GM12864 (cell line): ENCODE measurements at regions not wholly inside any gene's neighbourhood (a gene's known extent, or its start where the extent isn't known, plus 50 kb on each side); places are given as distances from the start of the nearest gene placed in this dataset.

Experiments
- DNase-seq: peaks from one replicate; pipeline ENCODE4 v3.0.0-alpha.2; 2011; ENCODE audit warnings: low read depth
- H3K4me3 ChIP-seq: 2 replicates; pipeline ENCODE4 v1.5.1; 2011; ENCODE audit warnings: mild to moderate bottlenecking, low read depth, low read length, control low read depth
- CTCF ChIP-seq: IDR thresholded peaks from 2 replicates; pipeline ENCODE4 v1.5.1; 2011; ENCODE audit warnings: low read depth, mild to moderate bottlenecking, moderate library complexity, low read length, control low read depth, inconsistent platforms; ENCODE audit errors: missing control alignments

DNA sequence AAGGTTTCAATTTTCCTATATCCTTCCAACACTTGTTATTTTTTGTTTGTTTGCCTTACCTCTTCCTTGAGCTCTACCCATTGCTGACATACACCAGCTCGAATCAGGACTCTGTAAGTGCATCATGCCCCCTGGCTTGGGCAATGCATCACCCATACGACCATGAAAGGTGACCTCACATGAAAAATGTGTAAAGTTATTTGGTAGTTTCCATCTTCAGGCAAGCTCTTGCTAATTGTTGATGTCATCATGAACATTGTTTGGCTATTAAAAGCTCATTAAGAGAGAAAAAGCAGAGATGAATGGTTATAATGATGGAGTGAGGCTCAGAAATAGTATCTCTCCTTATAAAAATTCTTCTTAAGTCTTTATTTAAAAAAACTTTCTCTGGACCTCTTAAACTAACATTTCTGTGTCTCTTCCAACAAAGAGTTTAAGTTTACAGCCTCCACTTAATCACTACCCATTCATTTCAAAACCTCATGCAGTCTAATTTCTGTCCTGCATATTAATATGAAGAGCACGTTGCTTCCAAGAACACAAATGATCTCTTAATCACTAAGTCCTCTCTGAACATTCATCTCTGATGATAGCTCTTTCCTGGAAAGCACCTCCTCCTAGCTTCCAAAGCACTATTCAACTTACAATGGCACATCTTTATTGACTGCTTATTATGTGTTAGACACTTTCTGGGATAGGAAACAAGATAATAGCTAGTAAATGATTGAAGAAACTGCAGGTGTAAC is 236.3 kb downstream of the NFKBIZ start:
- no peak for DNase-seq
- TF ChIP-seq CTCF: no peak
- H3K4me3 ChIP-seq: no peak overlapping the region

DNA sequence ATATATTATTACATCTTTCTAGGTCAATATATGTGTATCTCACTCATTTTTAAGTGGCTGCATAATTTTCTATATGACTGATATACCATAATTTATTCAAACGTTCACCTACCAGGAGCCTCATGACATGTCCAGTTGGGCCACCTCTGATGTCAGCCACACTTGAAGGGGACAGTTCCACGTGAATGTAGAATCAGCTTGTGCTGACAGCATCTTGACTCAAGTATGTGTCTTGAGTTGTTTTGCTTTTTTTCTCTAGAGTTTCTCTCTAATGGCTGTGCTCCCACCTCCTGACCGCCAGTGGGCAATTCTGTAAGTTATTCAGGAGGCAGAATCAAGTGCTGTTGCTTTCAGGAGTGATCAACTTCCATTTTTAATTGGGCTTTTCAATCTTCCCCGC is 237.9 kb downstream of the NFKBIZ start:
- no peak for DNase-seq
- no peak overlapping the region for H3K4me3 ChIP-seq
- TF ChIP-seq CTCF: no peak

GRCh38 chr3:102089239-102089638 is 239.9 kb downstream of the NFKBIZ start:
- no peak for TF ChIP-seq CTCF
- H3K4me3 ChIP-seq: no peak overlapping the region
- no peak for DNase-seq

DNA sequence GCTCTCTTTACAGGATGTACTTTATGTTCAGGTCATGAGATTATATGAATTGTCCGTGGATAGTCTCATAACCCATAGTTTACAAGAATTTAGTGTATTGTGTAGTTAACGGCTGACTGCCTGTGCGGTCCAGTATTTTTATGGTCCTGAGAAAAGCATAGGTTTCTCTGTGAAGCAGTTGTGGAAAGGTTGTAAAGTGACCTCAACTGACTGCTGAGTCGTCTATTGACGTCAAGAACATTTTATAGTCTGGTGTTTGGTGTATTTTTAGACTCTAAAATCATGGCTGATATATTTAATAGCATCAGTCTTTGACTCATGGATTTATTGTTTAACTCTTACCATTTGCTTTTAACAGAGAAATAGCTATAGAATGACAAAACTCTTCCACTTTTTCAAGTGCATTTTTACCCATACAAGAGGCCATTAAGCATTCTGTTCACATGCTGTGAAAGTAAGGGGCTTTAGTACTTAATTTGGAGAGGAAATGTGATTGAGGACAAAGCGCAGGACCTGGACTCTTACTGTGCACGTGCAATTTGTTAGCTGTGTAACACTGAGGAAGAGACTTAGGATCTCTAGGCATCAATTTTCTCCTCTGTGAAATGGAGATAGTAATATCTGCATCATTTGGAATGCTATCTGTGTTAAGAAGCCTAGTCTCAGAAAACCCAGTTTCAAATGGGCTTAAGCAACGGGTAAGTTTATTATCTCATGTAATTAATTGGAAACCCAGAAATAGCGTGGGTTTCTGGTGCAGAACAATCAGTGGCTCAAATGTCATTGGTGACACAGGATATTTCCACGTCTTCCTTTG is 240.8 kb downstream of the NFKBIZ start:
- DNase-seq: no peak
- no peak overlapping the region for H3K4me3 ChIP-seq
- no peak for TF ChIP-seq CTCF

- no peak for DNase-seq
- TF ChIP-seq CTCF: no peak
- H3K4me3 ChIP-seq: no peak overlapping the region
These were observed 241.4 kb downstream of the NFKBIZ start for GRCh38 chr3:102090721-102091045.

GRCh38 chr3:102091358-102091757 is 242.0 kb downstream of the NFKBIZ start:
- TF ChIP-seq CTCF: no peak
- no peak for DNase-seq
- no peak overlapping the region for H3K4me3 ChIP-seq
